WTC11 (cell line): ENCODE measurements at regions not wholly inside any gene's neighbourhood (a gene's known extent, or its start where the extent isn't known, plus 50 kb on each side); places are given as distances from the start of the nearest gene placed in this dataset.

Experiments used
- ATAC-seq: fragments of 200-7000 bp; cut with Tn5 transposase; 2 replicates; pipeline ENCODE4 v1.10.0; 2021; ENCODE audit warnings: mild to moderate bottlenecking, moderate library complexity
- CTCF ChIA-PET: fragments of 300-600 bp; sonication (Branson Sonifier 250); formaldehyde crosslinking; loops from one replicate; lab custom pipeline; 2021; ENCODE audit warnings: antibody characterized with exemption; lab: Charles Lee
- POLR2A ChIA-PET: fragments of 350-600 bp; sonication (Branson Sonifier 250); formaldehyde crosslinking; loops from one replicate; lab custom pipeline; 2021; ENCODE audit warnings: antibody characterized with exemption; lab: Charles Lee
- DNase-seq: peaks from one replicate; pipeline ENCODE4 v3.0.0; 2021; ENCODE audit warnings: low spot score
- H3K27ac Mint-ChIP-seq: 2 replicates; pipeline ENCODE4 v1.8.0; 2021; ENCODE audit warnings: mixed read lengths
- H3K27me3 Mint-ChIP-seq: 2 replicates; pipeline ENCODE4 v1.8.0; 2021; ENCODE audit warnings: low read depth, mild to moderate bottlenecking, moderate library complexity, mixed read lengths
- H3K36me3 Mint-ChIP-seq: 2 replicates; pipeline ENCODE4 v1.8.0; 2021; ENCODE audit warnings: mixed read lengths
- H3K4me1 Mint-ChIP-seq: 2 replicates; pipeline ENCODE4 v1.8.0; 2022; ENCODE audit warnings: mixed read lengths
- H3K4me3 Mint-ChIP-seq: 2 replicates; pipeline ENCODE4 v1.8.0; 2021; ENCODE audit warnings: mild to moderate bottlenecking, moderate library complexity, mixed read lengths
- H3K9me3 Mint-ChIP-seq: 2 replicates; pipeline ENCODE4 v1.8.0; 2021; ENCODE audit warnings: mixed read lengths
- ATF1 ChIP-seq: sonication (generic); formaldehyde crosslinking; IDR thresholded peaks from 2 replicates; pipeline ENCODE4 v1.8.1; 2023; ENCODE audit warnings: mild to moderate bottlenecking, moderate library complexity, missing genetic modification reagents
- CREB1 ChIP-seq: sonication (generic); formaldehyde crosslinking; IDR thresholded peaks from 2 replicates; pipeline ENCODE4 v1.8.0; 2023; ENCODE audit warnings: mild to moderate bottlenecking, missing genetic modification reagents
- CREM ChIP-seq: sonication (generic); formaldehyde crosslinking; IDR thresholded peaks from 2 replicates; pipeline ENCODE4 v1.8.1; 2022; ENCODE audit warnings: mild to moderate bottlenecking, missing genetic modification reagents, moderate library complexity
- FOXK1 ChIP-seq: sonication (generic); formaldehyde crosslinking; IDR thresholded peaks from 2 replicates; pipeline ENCODE4 v1.8.0; 2022; ENCODE audit warnings: mild to moderate bottlenecking, moderate library complexity, missing genetic modification reagents
- MXD4 ChIP-seq: fragments of 250-450 bp; sonication (Bioruptor Pico); IDR thresholded peaks from 2 replicates; pipeline ENCODE4 v1.8.0; 2021; ENCODE audit warnings: mild to moderate bottlenecking, moderate library complexity, borderline replicate concordance
- NR1H2 ChIP-seq: sonication (generic); formaldehyde crosslinking; IDR thresholded peaks from 2 replicates; pipeline ENCODE4 v1.9.0; 2021; ENCODE audit warnings: mild to moderate bottlenecking, moderate library complexity, missing genetic modification reagents
- RORB ChIP-seq: fragments of 250-450 bp; sonication (Bioruptor Pico); IDR thresholded peaks from 2 replicates; pipeline ENCODE4 v1.9.0; 2021; ENCODE audit warnings: mild to moderate bottlenecking
- SMAD3 ChIP-seq: sonication (generic); formaldehyde crosslinking; IDR thresholded peaks from 2 replicates; pipeline ENCODE4 v1.8.0; 2022; ENCODE audit warnings: missing genetic modification reagents, mild to moderate bottlenecking, borderline replicate concordance
- TEAD1 ChIP-seq: sonication (generic); formaldehyde crosslinking; IDR thresholded peaks from 2 replicates; pipeline ENCODE4 v1.8.0; 2022; ENCODE audit warnings: mild to moderate bottlenecking, missing genetic modification reagents
- ZNF416 ChIP-seq: fragments of 250-450 bp; sonication (Bioruptor Pico); IDR thresholded peaks from 2 replicates; pipeline ENCODE4 v1.9.0; 2021; ENCODE audit warnings: mild to moderate bottlenecking, inconsistent platforms
- TF ChIP-seq, protein P1 (sequence below): sonication (generic); formaldehyde crosslinking; IDR thresholded peaks from 2 replicates; pipeline ENCODE4 v1.8.0; 2022; ENCODE audit warnings: mild to moderate bottlenecking, missing genetic modification reagents
- TF ChIP-seq, protein P2 (sequence below): sonication (generic); formaldehyde crosslinking; IDR thresholded peaks from 2 replicates; pipeline ENCODE4 v1.8.1; 2022; ENCODE audit warnings: mild to moderate bottlenecking, moderate library complexity, missing genetic modification reagents
- TF ChIP-seq, protein P3 (sequence below): sonication (generic); formaldehyde crosslinking; IDR thresholded peaks from 2 replicates; pipeline ENCODE4 v1.8.0; 2023; ENCODE audit warnings: mild to moderate bottlenecking, missing genetic modification reagents
- TF ChIP-seq, protein P4 (sequence below): fragments of 250-450 bp; sonication (Bioruptor Pico); conservative IDR thresholded peaks from 2 replicates; pipeline ENCODE4 v1.9.0; 2021; ENCODE audit warnings: mild to moderate bottlenecking
- TF ChIP-seq, protein P5 (sequence below): fragments of 200-600 bp; IDR thresholded peaks from 2 replicates; pipeline ENCODE4 v1.8.0; 2022; ENCODE audit warnings: antibody characterized with exemption
- TF ChIP-seq, protein P6 (sequence below): sonication (generic); formaldehyde crosslinking; IDR thresholded peaks from 2 replicates; pipeline ENCODE4 v1.8.1; 2022; ENCODE audit warnings: missing genetic modification reagents, borderline replicate concordance
- TF ChIP-seq, protein P7 (sequence below): fragments of 250-450 bp; sonication (Bioruptor Pico); IDR thresholded peaks from 2 replicates; pipeline ENCODE4 v2.1.2; 2022; ENCODE audit warnings: mild to moderate bottlenecking, moderate library complexity

DNA sequence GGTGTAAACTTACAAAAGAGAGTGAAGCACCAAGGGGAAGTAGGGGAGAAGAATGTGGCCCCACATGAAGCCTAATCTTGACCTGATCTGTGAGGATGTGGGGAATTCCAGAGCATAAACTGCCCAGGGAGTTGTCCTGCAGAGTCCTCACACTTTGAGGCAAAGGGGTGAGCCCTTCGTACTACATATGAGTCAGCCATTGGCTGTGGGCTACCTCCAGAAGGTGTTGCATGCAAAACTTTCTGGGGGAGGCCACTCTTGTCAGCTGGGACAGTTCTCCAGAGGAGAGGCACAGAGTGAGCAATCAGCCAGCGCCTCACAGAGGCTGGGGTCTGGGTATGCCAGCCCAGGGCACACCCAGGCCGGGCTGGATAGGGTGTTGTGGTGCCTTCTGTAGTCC, 98.1 kb upstream of the NMUR2 start:
- no peaks in the 10 kb centered on the region for H3K9me3 Mint-ChIP-seq
- TF ChIP-seq SMAD3 (CRISPR knock-in tag) = no peak
- TF ChIP-seq, protein P1, sequence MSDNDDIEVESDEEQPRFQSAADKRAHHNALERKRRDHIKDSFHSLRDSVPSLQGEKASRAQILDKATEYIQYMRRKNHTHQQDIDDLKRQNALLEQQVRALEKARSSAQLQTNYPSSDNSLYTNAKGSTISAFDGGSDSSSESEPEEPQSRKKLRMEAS (CRISPR knock-in tag) = no peak
- TF ChIP-seq, protein P2, sequence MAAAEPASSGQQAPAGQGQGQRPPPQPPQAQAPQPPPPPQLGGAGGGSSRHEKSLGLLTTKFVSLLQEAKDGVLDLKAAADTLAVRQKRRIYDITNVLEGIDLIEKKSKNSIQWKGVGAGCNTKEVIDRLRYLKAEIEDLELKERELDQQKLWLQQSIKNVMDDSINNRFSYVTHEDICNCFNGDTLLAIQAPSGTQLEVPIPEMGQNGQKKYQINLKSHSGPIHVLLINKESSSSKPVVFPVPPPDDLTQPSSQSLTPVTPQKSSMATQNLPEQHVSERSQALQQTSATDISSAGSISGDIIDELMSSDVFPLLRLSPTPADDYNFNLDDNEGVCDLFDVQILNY = no peak
- TF ChIP-seq, protein P3, sequence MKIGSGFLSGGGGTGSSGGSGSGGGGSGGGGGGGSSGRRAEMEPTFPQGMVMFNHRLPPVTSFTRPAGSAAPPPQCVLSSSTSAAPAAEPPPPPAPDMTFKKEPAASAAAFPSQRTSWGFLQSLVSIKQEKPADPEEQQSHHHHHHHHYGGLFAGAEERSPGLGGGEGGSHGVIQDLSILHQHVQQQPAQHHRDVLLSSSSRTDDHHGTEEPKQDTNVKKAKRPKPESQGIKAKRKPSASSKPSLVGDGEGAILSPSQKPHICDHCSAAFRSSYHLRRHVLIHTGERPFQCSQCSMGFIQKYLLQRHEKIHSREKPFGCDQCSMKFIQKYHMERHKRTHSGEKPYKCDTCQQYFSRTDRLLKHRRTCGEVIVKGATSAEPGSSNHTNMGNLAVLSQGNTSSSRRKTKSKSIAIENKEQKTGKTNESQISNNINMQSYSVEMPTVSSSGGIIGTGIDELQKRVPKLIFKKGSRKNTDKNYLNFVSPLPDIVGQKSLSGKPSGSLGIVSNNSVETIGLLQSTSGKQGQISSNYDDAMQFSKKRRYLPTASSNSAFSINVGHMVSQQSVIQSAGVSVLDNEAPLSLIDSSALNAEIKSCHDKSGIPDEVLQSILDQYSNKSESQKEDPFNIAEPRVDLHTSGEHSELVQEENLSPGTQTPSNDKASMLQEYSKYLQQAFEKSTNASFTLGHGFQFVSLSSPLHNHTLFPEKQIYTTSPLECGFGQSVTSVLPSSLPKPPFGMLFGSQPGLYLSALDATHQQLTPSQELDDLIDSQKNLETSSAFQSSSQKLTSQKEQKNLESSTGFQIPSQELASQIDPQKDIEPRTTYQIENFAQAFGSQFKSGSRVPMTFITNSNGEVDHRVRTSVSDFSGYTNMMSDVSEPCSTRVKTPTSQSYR = no peak
- TF ChIP-seq ZNF416 (CRISPR knock-in tag) = no peak
- TF ChIP-seq, protein P4, sequence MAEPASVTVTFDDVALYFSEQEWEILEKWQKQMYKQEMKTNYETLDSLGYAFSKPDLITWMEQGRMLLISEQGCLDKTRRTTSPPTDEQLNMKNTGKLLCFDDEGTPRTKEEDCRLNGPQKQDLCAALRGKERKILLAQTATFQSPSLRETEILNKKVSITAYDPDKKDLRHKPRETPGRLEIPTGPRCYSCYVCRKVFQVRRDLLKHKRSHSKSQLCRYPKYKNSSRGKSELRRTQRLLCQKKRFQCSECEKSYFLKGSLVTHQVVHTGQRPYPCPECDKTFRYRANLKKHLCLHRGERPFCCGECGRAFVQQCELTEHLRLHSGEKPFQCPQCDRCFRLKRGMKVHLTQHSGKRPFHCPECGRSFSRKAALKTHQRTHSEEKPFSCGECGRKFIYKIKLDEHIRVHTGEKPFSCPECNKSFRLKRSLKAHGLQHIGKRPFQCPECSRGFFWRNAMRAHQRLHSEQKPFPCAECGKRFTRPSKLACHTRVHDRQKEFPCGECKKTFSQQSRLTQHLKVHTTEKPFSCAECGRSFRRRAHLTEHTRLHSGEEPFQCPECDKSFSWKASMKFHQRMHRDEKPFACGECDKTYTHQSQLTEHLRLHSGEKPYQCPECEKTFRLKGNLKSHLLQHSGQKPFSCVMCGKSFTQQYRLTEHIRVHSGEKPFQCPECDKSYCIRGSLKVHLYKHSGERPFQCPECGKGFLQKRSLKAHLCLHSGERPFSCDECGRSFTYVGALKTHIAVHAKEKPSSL (CRISPR knock-in tag) = no peak
- TF ChIP-seq NR1H2 = no peak
- TF ChIP-seq RORB (CRISPR knock-in tag) = no peak
- no peak for TF ChIP-seq CREM (CRISPR knock-in tag)
- TF ChIP-seq FOXK1 (CRISPR knock-in tag) = no peak
- ATAC-seq (no peak), DNase-seq (no peak)
- H3K4me1 Mint-ChIP-seq = 0 out of 2 replicates have a peak, but pooled peaks cover 7% of the 10 kb centered on the region
- H3K27me3 Mint-ChIP-seq = no peaks in the 10 kb centered on the region
- ChIA-PET POLR2A (no interaction called here), CTCF (no interaction called here)
- no peaks in the 10 kb centered on the region for H3K36me3 Mint-ChIP-seq
- no peak overlapping the region for H3K4me3 Mint-ChIP-seq
- no peak overlapping the region for H3K27ac Mint-ChIP-seq

DNA sequence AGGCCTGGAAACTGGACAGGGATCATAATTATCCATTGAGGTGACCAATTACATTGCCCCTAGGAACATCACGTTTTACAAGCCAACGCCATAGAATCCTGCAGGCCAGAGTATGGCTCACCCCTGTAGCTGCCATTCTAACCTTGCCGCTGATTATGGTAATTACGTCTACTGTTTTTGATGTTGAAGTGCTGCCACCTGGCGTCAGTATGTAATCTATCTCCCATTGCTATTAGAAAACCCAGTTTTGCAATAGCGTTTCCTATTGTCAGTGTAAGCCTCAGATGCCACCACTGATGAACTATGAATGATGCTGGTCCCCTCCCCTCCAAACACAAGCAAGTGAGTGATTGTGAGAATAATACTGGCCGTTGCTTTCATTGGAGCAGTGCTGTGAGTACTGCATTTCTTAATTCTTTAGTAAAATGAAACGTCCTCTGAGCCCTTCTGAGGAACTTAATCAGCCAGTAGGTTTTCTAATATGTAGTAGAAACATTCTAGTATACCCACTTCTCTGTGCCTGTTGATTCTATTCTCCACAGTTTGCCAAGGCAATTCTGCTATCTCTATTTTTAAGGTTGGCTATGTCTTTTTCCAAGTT, 100.5 kb upstream of the NMUR2 start:
- no peaks in the 10 kb centered on the region for H3K36me3 Mint-ChIP-seq
- no peak overlapping the region for H3K4me3 Mint-ChIP-seq
- peak; percentile 61 for DNase-seq
- POLR2A ChIA-PET = interaction anchor here (0.7 kb wide), 1 partner anchor 9 kb away, joined by 3 read pairs; no protein-coding TSS in a partner anchor
- 0 out of 2 replicates have a peak, but pooled peaks cover 3% of the 10 kb centered on the region for H3K4me1 Mint-ChIP-seq
- H3K27ac Mint-ChIP-seq = no peak overlapping the region
- no peak for TF ChIP-seq MXD4 (CRISPR knock-in tag)
- TF ChIP-seq, protein P5, sequence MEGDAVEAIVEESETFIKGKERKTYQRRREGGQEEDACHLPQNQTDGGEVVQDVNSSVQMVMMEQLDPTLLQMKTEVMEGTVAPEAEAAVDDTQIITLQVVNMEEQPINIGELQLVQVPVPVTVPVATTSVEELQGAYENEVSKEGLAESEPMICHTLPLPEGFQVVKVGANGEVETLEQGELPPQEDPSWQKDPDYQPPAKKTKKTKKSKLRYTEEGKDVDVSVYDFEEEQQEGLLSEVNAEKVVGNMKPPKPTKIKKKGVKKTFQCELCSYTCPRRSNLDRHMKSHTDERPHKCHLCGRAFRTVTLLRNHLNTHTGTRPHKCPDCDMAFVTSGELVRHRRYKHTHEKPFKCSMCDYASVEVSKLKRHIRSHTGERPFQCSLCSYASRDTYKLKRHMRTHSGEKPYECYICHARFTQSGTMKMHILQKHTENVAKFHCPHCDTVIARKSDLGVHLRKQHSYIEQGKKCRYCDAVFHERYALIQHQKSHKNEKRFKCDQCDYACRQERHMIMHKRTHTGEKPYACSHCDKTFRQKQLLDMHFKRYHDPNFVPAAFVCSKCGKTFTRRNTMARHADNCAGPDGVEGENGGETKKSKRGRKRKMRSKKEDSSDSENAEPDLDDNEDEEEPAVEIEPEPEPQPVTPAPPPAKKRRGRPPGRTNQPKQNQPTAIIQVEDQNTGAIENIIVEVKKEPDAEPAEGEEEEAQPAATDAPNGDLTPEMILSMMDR = peak; percentile 52
- TF ChIP-seq, all 79 proteins: peak for 1
- CTCF ChIA-PET = interaction anchor here (0.6 to 2.3 kb wide), 6 partner anchors 9 to 680 kb away, joined by 3 to 15 read pairs (median 6); no protein-coding TSS in a partner anchor
- peaks cover 14% of the 10 kb centered on the region for H3K27me3 Mint-ChIP-seq
- ATAC-seq = peak; percentile 96
- no peaks in the 10 kb centered on the region for H3K9me3 Mint-ChIP-seq

DNA sequence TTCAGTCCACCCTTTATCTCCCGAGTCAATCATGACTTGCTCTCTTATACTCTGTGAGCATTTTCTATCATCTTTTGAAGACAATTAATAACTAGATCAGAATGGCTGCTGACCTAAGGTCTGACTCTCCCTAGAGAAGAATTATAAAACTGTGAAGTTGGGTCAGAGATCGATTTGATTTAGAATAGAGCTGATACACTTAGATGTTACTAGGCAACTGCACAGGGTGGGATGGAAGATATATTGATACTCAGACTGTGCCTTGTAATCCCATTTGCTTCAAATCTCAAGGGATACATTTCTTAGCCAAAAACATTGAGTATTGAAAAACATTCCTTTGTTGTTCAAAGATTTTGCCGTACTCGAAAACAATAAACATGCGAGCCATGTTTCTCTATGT, 106.0 kb upstream of the NMUR2 start:
- POLR2A ChIA-PET = no interaction called here
- ATAC-seq (no peak), DNase-seq (no peak)
- H3K4me1 Mint-ChIP-seq = peaks cover 10% of the 10 kb centered on the region
- H3K27ac Mint-ChIP-seq = no peak overlapping the region
- H3K9me3 Mint-ChIP-seq = no peaks in the 10 kb centered on the region
- CTCF ChIA-PET = interaction anchor here (1.0 kb wide), 1 partner anchor 162 kb away, joined by 3 read pairs; no protein-coding TSS in a partner anchor
- peaks cover 17% of the 10 kb centered on the region for H3K27me3 Mint-ChIP-seq
- no peak overlapping the region for H3K4me3 Mint-ChIP-seq
- no peaks in the 10 kb centered on the region for H3K36me3 Mint-ChIP-seq
- TF ChIP-seq, protein P6, sequence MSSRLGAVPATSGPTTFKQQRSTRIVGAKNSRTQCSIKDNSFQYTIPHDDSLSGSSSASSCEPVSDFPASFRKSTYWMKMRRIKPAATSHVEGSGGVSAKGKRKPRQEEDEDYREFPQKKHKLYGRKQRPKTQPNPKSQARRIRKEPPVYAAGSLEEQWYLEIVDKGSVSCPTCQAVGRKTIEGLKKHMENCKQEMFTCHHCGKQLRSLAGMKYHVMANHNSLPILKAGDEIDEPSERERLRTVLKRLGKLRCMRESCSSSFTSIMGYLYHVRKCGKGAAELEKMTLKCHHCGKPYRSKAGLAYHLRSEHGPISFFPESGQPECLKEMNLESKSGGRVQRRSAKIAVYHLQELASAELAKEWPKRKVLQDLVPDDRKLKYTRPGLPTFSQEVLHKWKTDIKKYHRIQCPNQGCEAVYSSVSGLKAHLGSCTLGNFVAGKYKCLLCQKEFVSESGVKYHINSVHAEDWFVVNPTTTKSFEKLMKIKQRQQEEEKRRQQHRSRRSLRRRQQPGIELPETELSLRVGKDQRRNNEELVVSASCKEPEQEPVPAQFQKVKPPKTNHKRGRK = no peak
- no peak for TF ChIP-seq NR1H2
- TF ChIP-seq, protein P7, sequence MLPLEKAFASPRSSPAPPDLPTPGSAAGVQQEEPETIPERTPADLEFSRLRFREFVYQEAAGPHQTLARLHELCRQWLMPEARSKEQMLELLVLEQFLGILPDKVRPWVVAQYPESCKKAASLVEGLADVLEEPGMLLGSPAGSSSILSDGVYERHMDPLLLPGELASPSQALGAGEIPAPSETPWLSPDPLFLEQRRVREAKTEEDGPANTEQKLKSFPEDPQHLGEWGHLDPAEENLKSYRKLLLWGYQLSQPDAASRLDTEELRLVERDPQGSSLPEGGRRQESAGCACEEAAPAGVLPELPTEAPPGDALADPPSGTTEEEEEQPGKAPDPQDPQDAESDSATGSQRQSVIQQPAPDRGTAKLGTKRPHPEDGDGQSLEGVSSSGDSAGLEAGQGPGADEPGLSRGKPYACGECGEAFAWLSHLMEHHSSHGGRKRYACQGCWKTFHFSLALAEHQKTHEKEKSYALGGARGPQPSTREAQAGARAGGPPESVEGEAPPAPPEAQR (CRISPR knock-in tag) = no peak
- no peak for TF ChIP-seq TEAD1
- no peak for TF ChIP-seq ATF1 (CRISPR knock-in tag)
- TF ChIP-seq CREB1 (CRISPR knock-in tag) = no peak
- TF ChIP-seq, protein P5 = no peak
